Sciatic nerve (tissue), 2 donors: ENCODE measurements at regions not wholly inside any gene's neighbourhood (a gene's known extent, or its start where the extent isn't known, plus 50 kb on each side); places are given as distances from the start of the nearest gene placed in this dataset.

Experiments
- ATAC-seq: fragments of 200-7000 bp; cut with Tn5 transposase; one replicate; pipeline ENCODE4 v1.9.1; 2020; ENCODE audit warnings: mild to moderate bottlenecking, moderate library complexity
- DNase-seq: peaks from one replicate; pipeline ENCODE4 v3.0.0-alpha.2; 2020; ENCODE audit warnings: low spot score
- intact Hi-C: fragments of 100-400 bp; cut with DNase I; formaldehyde crosslinking; loops from one replicate; pipeline ENCODE4 v1.14.2; 2022
- donor health status: DM: no; HTN: no; CAD: no.
- donor health status: DM: no; HTN: no; CAD: no.

GRCh38 chr18:34976899-34977837 is 64.0 kb upstream of the MAPRE2 start:
- intact Hi-C loops: no loop called here
- ATAC-seq (peak; percentile 63), DNase-seq (peak; percentile 80)

DNA sequence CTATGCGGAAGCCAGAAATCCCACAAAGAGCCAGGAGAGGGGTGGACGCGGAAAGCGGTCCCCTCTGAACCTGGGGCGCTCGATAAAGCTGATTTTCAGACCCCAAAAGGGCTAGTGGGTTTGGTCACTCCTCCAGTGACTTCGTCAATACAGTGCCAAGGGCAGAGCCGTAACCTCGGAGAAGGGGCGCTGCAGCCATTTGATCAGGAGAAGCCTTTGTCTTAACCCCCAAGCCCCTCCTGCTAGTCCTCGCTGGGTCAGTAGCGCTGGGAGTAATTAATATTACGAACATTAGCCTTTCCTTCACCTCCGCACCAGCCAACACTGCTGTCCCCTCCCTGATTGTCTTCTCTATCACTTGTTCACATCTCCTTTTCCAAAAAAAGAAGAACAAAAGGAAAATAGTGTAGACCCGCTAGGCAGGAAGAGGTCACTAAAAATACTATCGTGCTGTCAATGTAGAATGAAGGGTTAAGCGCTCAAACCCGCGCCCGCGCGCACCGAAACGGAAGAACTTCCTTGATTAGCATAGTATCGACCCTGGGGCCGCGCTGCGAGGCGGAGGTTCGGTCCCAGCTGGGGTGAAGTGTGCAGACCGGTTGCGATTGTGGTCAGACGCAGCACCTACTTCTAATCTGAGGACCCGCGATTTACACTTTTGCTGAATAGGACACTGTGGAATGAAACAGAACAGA is 63.2 kb upstream of the MAPRE2 start:
- DNase-seq (no peak), ATAC-seq (peak; percentile 62)
- intact Hi-C loops: no loop called here

GRCh38 chr18:34978533-34978893 is 62.7 kb upstream of the MAPRE2 start:
- no peak for DNase-seq
- ATAC-seq: peak; percentile 16
- intact Hi-C loops: no loop called here

- peak; percentile 90 for ATAC-seq
- intact Hi-C loops: no loop called here
- peak; percentile 64 for DNase-seq
Observed at GRCh38 chr18:34978953-34979608, 62.1 kb upstream of the MAPRE2 start.

DNA sequence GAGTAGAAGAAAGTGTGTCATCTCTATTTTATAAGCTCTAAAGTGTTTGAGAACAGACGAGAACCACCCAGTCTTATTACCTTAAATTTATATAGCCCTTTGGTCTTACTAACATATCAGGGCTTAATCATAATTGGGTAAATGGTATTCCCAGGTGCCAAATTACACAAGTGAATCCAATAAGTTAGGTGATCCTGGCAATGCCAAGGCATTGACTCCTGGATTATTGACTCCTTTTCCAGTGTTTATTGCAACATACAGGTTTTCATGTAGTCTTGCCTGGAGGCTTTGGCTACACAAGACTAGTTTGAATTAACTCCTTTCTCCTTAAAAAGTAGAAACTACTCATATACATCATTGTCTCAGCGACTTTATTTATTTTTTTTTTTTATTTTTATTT is 59.7 kb upstream of the MAPRE2 start:
- intact Hi-C loops: no loop called here
- no peak for ATAC-seq
- no peak for DNase-seq

- DNase-seq: no peak
- ATAC-seq: no peak
- intact Hi-C loops: no loop called here
Observed at GRCh38 chr18:34985963-34986362, 55.2 kb upstream of the MAPRE2 start.

GRCh38 chr18:34990597-34990996 is 50.6 kb upstream of the MAPRE2 start:
- intact Hi-C loops: no loop called here
- no peak for ATAC-seq
- no peak for DNase-seq

DNA sequence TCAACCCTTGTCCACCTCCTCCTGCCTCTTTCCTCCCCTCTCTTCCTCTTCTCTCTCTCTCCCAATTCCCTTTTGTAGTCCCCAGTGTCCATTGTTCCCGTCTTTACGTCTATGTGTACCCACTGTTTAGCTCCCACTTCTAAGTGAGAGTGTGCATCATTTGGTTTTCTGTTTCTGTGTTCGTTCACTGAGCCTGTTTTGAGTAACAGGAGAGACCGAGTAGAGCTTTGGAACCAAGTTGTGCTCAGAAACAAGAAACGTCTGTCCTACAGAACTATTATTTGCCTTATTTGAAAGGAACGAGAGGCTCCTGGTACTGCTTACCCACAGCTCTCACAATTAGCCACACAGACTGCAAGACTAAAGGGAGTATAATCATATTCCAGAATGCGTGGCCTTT is 50.1 kb upstream of the MAPRE2 start:
- intact Hi-C loops: no loop called here
- DNase-seq: no peak
- no peak for ATAC-seq
